Trophoblast cell (in vitro differentiated cells and primary cell): ENCODE measurements at regions not wholly inside any gene's neighbourhood (a gene's known extent, or its start where the extent isn't known, plus 50 kb on each side); places are given as distances from the start of the nearest gene placed in this dataset.

ENCODE experiments used
- DNase-seq, 2 donors: peaks; one replicate each; pipeline ENCODE4 v3.0.0-alpha.2; 2016
- H2AFZ ChIP-seq: 2 replicates; pipeline ENCODE4 v1.6.1; 2013; ENCODE audit warnings: low read length, moderate library complexity, mild to moderate bottlenecking; ENCODE audit not compliant: insufficient read depth, poor library complexity
- H2AK5ac ChIP-seq: 2 replicates; pipeline ENCODE4 v1.6.1; 2013; ENCODE audit warnings: mild to moderate bottlenecking, low read length
- H2BK120ac ChIP-seq: 2 replicates; pipeline ENCODE4 v1.6.1; 2013; ENCODE audit warnings: low read length, mild to moderate bottlenecking, moderate library complexity; ENCODE audit not compliant: insufficient read depth, poor library complexity
- H2BK12ac ChIP-seq: 2 replicates; pipeline ENCODE4 v1.6.1; 2013; ENCODE audit warnings: mild to moderate bottlenecking, low read length, moderate library complexity
- H2BK5ac ChIP-seq: 2 replicates; pipeline ENCODE4 v1.6.1; 2013; ENCODE audit warnings: low read length, low read depth, moderate library complexity, mild to moderate bottlenecking; ENCODE audit not compliant: poor library complexity
- H3K14ac ChIP-seq: 2 replicates; pipeline ENCODE4 v1.6.1; 2013; ENCODE audit warnings: mild to moderate bottlenecking, low read length
- H3K18ac ChIP-seq: 2 replicates; pipeline ENCODE4 v1.6.1; 2013; ENCODE audit warnings: mild to moderate bottlenecking, low read length
- H3K23ac ChIP-seq: 2 replicates; pipeline ENCODE4 v1.6.1; 2013; ENCODE audit warnings: low read length
- H3K27ac ChIP-seq: 2 replicates; pipeline ENCODE4 v1.5.1; 2013; ENCODE audit warnings: low read depth, mild to moderate bottlenecking, inconsistent platforms, low read length, moderate library complexity
- H3K27me3 ChIP-seq: 2 replicates; pipeline ENCODE4 v1.6.1; 2013; ENCODE audit warnings: inconsistent platforms, mild to moderate bottlenecking, low read length, moderate library complexity; ENCODE audit not compliant: insufficient read depth
- H3K36me3 ChIP-seq, 2 experiments: 1 replicate in 1 of 2; 2 replicates in 1 of 2; pipeline ENCODE4 v1.6.1; 2013; ENCODE audit warnings: low read length in 2 of 2, mild to moderate bottlenecking in 2 of 2, moderate library complexity in 1 of 2; ENCODE audit not compliant: insufficient read depth in 2 of 2, control insufficient read depth in 1 of 2
- H3K4ac ChIP-seq: 2 replicates; pipeline ENCODE4 v1.6.1; 2013; ENCODE audit warnings: low read depth, mild to moderate bottlenecking, low read length, moderate library complexity
- H3K4me1 ChIP-seq, 2 experiments: 1 replicate in 1 of 2; 2 replicates in 1 of 2; pipeline ENCODE4 v1.6.1; 2013; ENCODE audit warnings: low read length in 2 of 2, mild to moderate bottlenecking in 2 of 2, moderate library complexity in 1 of 2; ENCODE audit not compliant: insufficient read depth in 2 of 2, control insufficient read depth in 1 of 2
- H3K4me2 ChIP-seq: 2 replicates; pipeline ENCODE4 v1.6.1; 2013; ENCODE audit warnings: inconsistent platforms, mild to moderate bottlenecking, low read length, moderate library complexity
- H3K4me3 ChIP-seq: 2 replicates; pipeline ENCODE4 v1.5.1; 2013; ENCODE audit warnings: mild to moderate bottlenecking, low read depth, low read length, inconsistent platforms
- H3K79me1 ChIP-seq: one replicate; pipeline ENCODE4 v1.6.1; 2013; ENCODE audit warnings: low read length
- H3K79me2 ChIP-seq: 2 replicates; pipeline ENCODE4 v1.6.1; 2013; ENCODE audit warnings: low read length, mild to moderate bottlenecking; ENCODE audit not compliant: control insufficient read depth, insufficient read depth, poor library complexity
- H3K9ac ChIP-seq: 2 replicates; pipeline ENCODE4 v1.6.1; 2013; ENCODE audit warnings: mild to moderate bottlenecking, low read length
- H3K9me3 ChIP-seq: 2 replicates; pipeline ENCODE4 v1.6.1; 2013; ENCODE audit warnings: low read depth, mild to moderate bottlenecking, control low read depth, inconsistent platforms, low read length; ENCODE audit not compliant: insufficient read depth
- H4K12ac ChIP-seq: 2 replicates; pipeline ENCODE4 v1.6.1; 2013; ENCODE audit warnings: low read depth, mild to moderate bottlenecking, low read length, moderate library complexity
- H4K8ac ChIP-seq: 2 replicates; pipeline ENCODE4 v1.6.1; 2013; ENCODE audit warnings: low read depth, mild to moderate bottlenecking, low read length, moderate library complexity
- H4K91ac ChIP-seq: one replicate; pipeline ENCODE4 v1.6.1; 2013; ENCODE audit warnings: low read depth, mild to moderate bottlenecking, low read length, moderate library complexity
- WGBS: extraction: QIAGEN DNeasy Blood & Tissue Kit; methylation state at CpG from one replicate; pipeline ENCODE4 v1.1.7; 2013; ENCODE audit warnings: missing lambda C conversion rate; ENCODE audit not compliant: insufficient read length, insufficient coverage; ENCODE audit errors: extremely low coverage; 5-methylcytosine and 5-hydroxymethylcytosine counted together

DNA sequence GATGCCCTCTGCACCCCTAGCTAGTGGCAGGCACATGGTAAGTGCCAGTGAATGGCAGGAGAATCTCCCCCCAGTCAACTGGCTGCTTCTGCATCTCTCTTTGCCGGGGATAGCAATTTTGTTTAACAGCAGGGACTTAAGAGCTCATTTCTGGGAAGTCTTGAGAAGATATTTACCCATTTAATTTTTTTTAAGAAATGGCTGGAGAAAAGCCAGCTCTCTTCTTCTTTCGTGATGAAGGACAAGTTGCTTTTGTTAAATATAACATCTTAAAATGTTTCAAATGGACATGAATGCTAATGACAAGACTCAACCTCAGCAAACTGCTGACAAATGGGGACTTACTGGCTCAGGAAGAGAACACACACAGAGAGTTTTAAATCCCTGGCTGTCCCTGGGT, 55.0 kb upstream of the IYD start:
- Histone ChIP-seq H3K4me1 (no peaks in the 10 kb centered on the region), H2BK5ac (no peak overlapping the region), H4K12ac (no peak overlapping the region), H3K14ac (no peak overlapping the region), H3K4me2 (no peak overlapping the region), H2BK12ac (no peak overlapping the region), H3K4ac (no peak overlapping the region), H3K9ac (no peak overlapping the region), H2AFZ (no peak overlapping the region), H4K8ac (no peak overlapping the region), H3K27ac (no peak overlapping the region), H3K9me3 (peaks cover 8% of the 10 kb centered on the region), H4K91ac (no peak overlapping the region), H3K36me3 (no peaks in the 10 kb centered on the region), H2AK5ac (no peak overlapping the region), H3K23ac (no peak overlapping the region), H3K79me2 (no peaks in the 10 kb centered on the region), H3K79me1 (no peaks in the 10 kb centered on the region), H3K27me3 (no peaks in the 10 kb centered on the region), H2BK120ac (no peak overlapping the region), H3K18ac (no peak overlapping the region), H3K4me3 (no peak overlapping the region)
- no peak for DNase-seq
- WGBS: no CpG with 5 or more reads among the region's 2 CpGs

DNA sequence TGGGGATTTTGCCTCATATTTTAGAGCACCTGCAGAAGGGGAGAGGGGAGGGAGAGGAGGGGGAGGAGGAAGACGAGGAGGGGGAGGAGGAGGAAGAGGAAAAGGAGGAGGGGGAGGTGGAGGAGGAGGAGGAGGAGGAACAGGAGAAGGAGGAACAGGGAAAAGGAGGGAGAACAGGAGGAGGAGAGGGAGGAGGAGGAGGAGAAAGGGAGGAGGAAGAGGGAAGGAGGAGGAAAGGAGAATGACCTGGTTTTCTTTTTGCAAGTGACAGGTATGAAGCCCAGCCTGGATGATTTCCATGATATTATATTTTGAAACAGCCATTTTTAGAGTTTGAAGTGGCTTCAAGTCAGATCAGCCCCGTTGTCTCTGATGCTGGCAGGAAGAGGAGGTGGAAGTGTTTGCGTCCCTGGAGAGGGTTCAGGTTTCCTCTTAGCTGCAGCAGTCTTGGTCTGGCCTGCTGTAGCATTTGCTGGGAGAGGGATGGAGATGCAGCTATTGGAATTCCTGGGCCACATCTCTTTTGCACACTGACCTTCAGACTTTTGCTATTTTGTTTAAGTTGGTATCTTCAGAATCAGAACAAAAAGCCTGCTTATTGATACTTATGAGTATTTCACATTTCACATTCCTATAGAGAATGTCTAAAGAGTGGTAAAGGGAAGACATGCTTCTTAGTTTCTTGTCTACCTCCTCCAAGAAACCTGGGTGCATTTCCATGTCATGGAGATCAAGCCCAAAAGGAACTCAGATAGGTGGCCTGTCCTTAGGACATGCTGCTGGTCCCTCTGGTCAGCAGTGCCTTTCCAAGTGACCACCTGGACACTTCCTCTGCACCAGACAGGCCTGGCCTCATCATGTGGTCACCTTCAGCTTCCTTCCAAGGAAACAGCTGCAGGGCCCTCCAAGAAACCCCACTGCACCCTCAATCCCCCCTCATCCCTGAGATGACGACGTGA, 54.3 kb upstream of the IYD start:
- no peak overlapping the region for H4K8ac ChIP-seq
- no peak for DNase-seq
- no peak overlapping the region for H3K23ac ChIP-seq
- H2BK12ac ChIP-seq: no peak overlapping the region
- H3K9ac ChIP-seq: no peak overlapping the region
- H3K4me2 ChIP-seq: no peak overlapping the region
- H3K4me1 ChIP-seq: no peaks in the 10 kb centered on the region
- H3K27ac ChIP-seq: no peak overlapping the region
- no peak overlapping the region for H4K91ac ChIP-seq
- no peak overlapping the region for H3K4ac ChIP-seq
- H3K36me3 ChIP-seq: no peaks in the 10 kb centered on the region
- no peak overlapping the region for H2AK5ac ChIP-seq
- no peak overlapping the region for H3K4me3 ChIP-seq
- no peak overlapping the region for H3K18ac ChIP-seq
- no CpG with 5 or more reads among the region's 5 CpGs for WGBS
- H3K14ac ChIP-seq: no peak overlapping the region
- H3K27me3 ChIP-seq: no peaks in the 10 kb centered on the region
- no peak overlapping the region for H2BK5ac ChIP-seq
- no peaks in the 10 kb centered on the region for H3K79me2 ChIP-seq
- H2AFZ ChIP-seq: no peak overlapping the region
- no peaks in the 10 kb centered on the region for H3K79me1 ChIP-seq
- no peak overlapping the region for H4K12ac ChIP-seq
- no peak overlapping the region for H2BK120ac ChIP-seq
- peaks cover 8% of the 10 kb centered on the region for H3K9me3 ChIP-seq

DNA sequence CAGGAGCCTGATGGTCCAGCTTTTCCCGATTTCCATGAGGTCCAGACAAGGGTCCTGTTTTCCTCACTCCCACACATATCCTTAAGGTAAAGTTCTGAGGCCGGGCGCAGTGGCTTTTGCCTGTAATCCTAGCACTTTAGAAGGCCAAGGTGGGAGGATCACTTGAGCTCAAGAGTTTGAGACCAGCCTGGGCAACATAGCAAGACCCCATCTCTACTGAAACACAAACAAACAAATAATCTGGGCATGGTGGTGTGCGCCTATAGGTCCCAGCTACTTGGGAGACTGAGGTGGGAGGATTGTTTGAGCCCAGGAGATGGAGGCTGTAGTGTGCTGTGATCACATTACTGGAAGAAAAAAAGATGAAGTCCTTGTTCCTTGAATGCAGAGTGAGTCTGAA, 53.2 kb upstream of the IYD start:
- H3K79me1 ChIP-seq: no peaks in the 10 kb centered on the region
- no peak overlapping the region for H2BK12ac ChIP-seq
- H3K27me3 ChIP-seq: no peaks in the 10 kb centered on the region
- no peak for DNase-seq
- no peak overlapping the region for H2BK120ac ChIP-seq
- H2AFZ ChIP-seq: no peak overlapping the region
- H3K4me2 ChIP-seq: no peak overlapping the region
- peaks cover 8% of the 10 kb centered on the region for H3K9me3 ChIP-seq
- no peak overlapping the region for H4K12ac ChIP-seq
- H3K36me3 ChIP-seq: no peaks in the 10 kb centered on the region
- H2BK5ac ChIP-seq: no peak overlapping the region
- H4K91ac ChIP-seq: no peak overlapping the region
- no peak overlapping the region for H3K14ac ChIP-seq
- no peak overlapping the region for H3K18ac ChIP-seq
- no peak overlapping the region for H3K27ac ChIP-seq
- H2AK5ac ChIP-seq: no peak overlapping the region
- no peak overlapping the region for H3K4ac ChIP-seq
- H3K79me2 ChIP-seq: no peaks in the 10 kb centered on the region
- no CpG with 5 or more reads among the region's 4 CpGs for WGBS
- no peaks in the 10 kb centered on the region for H3K4me1 ChIP-seq
- H3K9ac ChIP-seq: no peak overlapping the region
- H3K4me3 ChIP-seq: no peak overlapping the region
- no peak overlapping the region for H4K8ac ChIP-seq
- H3K23ac ChIP-seq: no peak overlapping the region

DNA sequence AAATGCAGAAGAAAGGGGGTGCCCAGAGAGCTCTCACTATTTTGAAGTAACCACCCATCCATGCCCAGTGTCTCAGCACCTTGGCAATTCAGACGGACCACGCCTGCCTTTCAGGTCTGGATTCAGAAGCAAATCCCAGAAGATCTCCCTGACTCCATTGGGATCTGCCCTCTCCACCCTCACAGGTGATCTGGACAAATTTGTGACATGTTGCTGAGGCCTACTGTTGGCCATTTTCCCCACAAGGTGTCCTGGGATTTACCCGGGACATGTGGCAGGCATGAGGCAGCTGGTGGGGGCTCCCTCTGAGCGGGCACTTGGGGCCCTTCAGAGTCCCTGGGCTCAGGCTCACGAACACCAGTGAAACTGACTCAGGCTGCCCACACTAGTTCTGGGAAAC, 51.9 kb upstream of the IYD start:
- no peaks in the 10 kb centered on the region for H3K79me2 ChIP-seq
- no peak overlapping the region for H3K14ac ChIP-seq
- no CpG with 5 or more reads among the region's 5 CpGs for WGBS
- H2BK12ac ChIP-seq: no peak overlapping the region
- H4K12ac ChIP-seq: no peak overlapping the region
- H2AFZ ChIP-seq: no peak overlapping the region
- no peak overlapping the region for H3K4me3 ChIP-seq
- H3K18ac ChIP-seq: no peak overlapping the region
- no peak overlapping the region for H2AK5ac ChIP-seq
- H3K4me1 ChIP-seq: no peaks in the 10 kb centered on the region
- H3K79me1 ChIP-seq: no peaks in the 10 kb centered on the region
- H3K36me3 ChIP-seq: no peaks in the 10 kb centered on the region
- no peak overlapping the region for H3K9ac ChIP-seq
- H3K9me3 ChIP-seq: peaks cover 8% of the 10 kb centered on the region
- no peak overlapping the region for H3K23ac ChIP-seq
- H3K4me2 ChIP-seq: no peak overlapping the region
- no peak overlapping the region for H2BK120ac ChIP-seq
- H2BK5ac ChIP-seq: no peak overlapping the region
- H3K27me3 ChIP-seq: no peaks in the 10 kb centered on the region
- no peak overlapping the region for H3K4ac ChIP-seq
- no peak overlapping the region for H4K91ac ChIP-seq
- H3K27ac ChIP-seq: no peak overlapping the region
- no peak for DNase-seq
- no peak overlapping the region for H4K8ac ChIP-seq
